ENCODE measurements at regions not wholly inside any gene's neighbourhood (a gene's known extent, or its start where the extent isn't known, plus 50 kb on each side); places are given as distances from the start of the nearest gene placed in this dataset.

GRCh38 chr15:77784361-77785292 lies 151.9 kb upstream of the LINGO1 start:
- DNase-seq: peak; percentile 32

GRCh38 chr15:77783636-77784035 lies 150.9 kb upstream of the LINGO1 start:
- DNase-seq: no peak

- no peak for DNase-seq
Measured at GRCh38 chr15:77782691-77783090, 150.0 kb upstream of the LINGO1 start.

GRCh38 chr15:77781946-77782240 lies 149.2 kb upstream of the LINGO1 start:
- DNase-seq: no peak

GRCh38 chr15:77781151-77781945 lies 148.6 kb upstream of the LINGO1 start:
- no peak for DNase-seq

- no peak for DNase-seq
Measured at GRCh38 chr15:77778802-77779201, 146.1 kb upstream of the LINGO1 start.

- DNase-seq: no peak
Measured at GRCh38 chr15:77775837-77776236, 143.1 kb upstream of the LINGO1 start.

- no peak for DNase-seq
Measured at GRCh38 chr15:77775373-77775772, 142.7 kb upstream of the LINGO1 start.

- no peak for DNase-seq
Measured at GRCh38 chr15:77774350-77774749, 141.6 kb upstream of the LINGO1 start.

- DNase-seq: no peak
Measured at GRCh38 chr15:77773903-77774302, 141.2 kb upstream of the LINGO1 start.

- no peak for DNase-seq
Measured at GRCh38 chr15:77772641-77773402, 140.1 kb upstream of the LINGO1 start.

GRCh38 chr15:77771616-77772015 lies 138.9 kb upstream of the LINGO1 start:
- no peak for DNase-seq

GRCh38 chr15:77769700-77770099 lies 137.0 kb upstream of the LINGO1 start:
- DNase-seq: no peak

GRCh38 chr15:77768521-77769078 lies 135.9 kb upstream of the LINGO1 start:
- no peak for DNase-seq

- no peak for DNase-seq
Measured at GRCh38 chr15:77768107-77768506, 135.4 kb upstream of the LINGO1 start.

- DNase-seq: no peak
Measured at GRCh38 chr15:77764095-77764494, 131.4 kb upstream of the LINGO1 start.

GRCh38 chr15:77762747-77763355 lies 130.1 kb upstream of the LINGO1 start:
- no peak for DNase-seq

GRCh38 chr15:77759896-77760592 lies 127.3 kb upstream of the LINGO1 start:
- DNase-seq: no peak

GRCh38 chr15:77753939-77754338 lies 121.2 kb upstream of the LINGO1 start:
- no peak for DNase-seq

- no peak for DNase-seq
Measured at GRCh38 chr15:77753281-77753873, 120.7 kb upstream of the LINGO1 start.

GRCh38 chr15:77749998-77750540 lies 117.4 kb upstream of the LINGO1 start:
- no peak for DNase-seq

All from activated CD4-positive, alpha-beta T cell treated with anti-CD3 and anti-CD28 coated beads, Interleukin-2, amount 50 U/mL, for 16 hours (primary cell).